ENCODE measurements at regions not wholly inside any gene's neighbourhood (a gene's known extent, or its start where the extent isn't known, plus 50 kb on each side); places are given as distances from the start of the nearest gene placed in this dataset.

DNA sequence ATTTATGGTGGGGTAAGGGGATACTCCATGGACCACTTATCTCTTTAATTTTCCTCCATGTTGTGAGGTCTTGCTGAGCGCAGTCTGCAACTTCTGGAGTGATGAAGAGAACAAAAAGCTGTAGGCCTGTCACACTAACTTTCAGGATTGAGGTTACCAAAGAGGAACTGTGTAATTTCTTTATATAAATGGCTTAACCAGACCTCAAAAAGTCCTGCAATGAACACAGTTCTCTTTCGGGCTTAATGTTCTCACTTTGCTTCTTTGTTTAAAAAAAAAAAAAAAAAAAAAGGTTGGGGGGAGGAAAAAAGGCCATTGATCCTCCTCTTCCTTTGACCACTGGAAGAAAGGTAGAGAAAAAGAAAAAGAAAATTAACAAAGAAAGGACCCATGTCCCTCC lies 86.8 kb upstream of the SOX9 start:
- DNase-seq (ENCODE audit: low read depth), result no peak
- TF ChIP-seq, protein P1, sequence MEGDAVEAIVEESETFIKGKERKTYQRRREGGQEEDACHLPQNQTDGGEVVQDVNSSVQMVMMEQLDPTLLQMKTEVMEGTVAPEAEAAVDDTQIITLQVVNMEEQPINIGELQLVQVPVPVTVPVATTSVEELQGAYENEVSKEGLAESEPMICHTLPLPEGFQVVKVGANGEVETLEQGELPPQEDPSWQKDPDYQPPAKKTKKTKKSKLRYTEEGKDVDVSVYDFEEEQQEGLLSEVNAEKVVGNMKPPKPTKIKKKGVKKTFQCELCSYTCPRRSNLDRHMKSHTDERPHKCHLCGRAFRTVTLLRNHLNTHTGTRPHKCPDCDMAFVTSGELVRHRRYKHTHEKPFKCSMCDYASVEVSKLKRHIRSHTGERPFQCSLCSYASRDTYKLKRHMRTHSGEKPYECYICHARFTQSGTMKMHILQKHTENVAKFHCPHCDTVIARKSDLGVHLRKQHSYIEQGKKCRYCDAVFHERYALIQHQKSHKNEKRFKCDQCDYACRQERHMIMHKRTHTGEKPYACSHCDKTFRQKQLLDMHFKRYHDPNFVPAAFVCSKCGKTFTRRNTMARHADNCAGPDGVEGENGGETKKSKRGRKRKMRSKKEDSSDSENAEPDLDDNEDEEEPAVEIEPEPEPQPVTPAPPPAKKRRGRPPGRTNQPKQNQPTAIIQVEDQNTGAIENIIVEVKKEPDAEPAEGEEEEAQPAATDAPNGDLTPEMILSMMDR (IDR thresholded peaks at IDR 0.05; ENCODE audit: insufficient read depth, low read depth, low read length, missing control alignments), result no peak
- no peak overlapping the region for H3K4me3 ChIP-seq (ENCODE audit: low read length)

DNA sequence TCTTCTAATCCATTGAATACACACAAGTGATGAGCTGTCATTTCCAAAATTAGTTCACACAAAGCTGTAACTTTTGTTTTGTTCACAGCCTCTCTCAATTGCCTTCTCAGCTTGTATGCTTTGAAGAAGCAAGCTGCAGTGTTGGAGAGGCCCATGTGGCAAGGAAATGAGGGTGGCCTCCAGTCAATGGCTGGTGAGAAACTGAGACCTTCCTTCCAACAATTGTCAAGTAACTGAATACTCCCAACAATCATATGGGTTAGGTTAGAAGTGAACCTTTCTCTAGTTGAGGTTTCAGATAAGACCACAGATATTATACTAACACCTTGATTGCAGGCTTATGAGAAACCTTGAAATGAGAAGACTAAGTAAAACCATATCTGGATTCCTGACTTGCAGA lies 82.4 kb upstream of the SOX9 start:
- no peak overlapping the region for H3K4me3 ChIP-seq (ENCODE audit: low read length)
- DNase-seq (ENCODE audit: low read depth), result no peak
- TF ChIP-seq, protein P1 (IDR thresholded peaks at IDR 0.05; ENCODE audit: insufficient read depth, low read depth, low read length, missing control alignments), result no peak

DNA sequence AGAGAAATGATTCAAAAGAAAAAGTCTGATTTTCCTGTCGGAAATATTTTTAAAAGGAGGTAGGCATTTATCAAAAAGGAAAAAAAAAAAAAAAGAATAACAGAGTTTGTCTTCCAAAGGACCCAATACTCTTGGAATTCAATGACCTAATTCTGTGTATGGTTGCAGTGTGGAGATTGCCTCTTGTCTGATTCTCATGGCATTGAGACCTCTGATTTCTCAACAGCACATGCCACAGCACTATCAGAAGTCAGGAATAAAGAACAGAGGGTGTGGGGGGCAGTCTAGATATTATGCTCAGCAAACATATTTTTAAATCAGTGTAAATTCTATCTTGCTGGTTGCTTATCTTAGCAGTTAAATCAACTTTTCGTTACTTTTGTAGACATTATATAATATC lies 81.3 kb upstream of the SOX9 start:
- TF ChIP-seq, protein P1 (IDR thresholded peaks at IDR 0.05; ENCODE audit: insufficient read depth, low read depth, low read length, missing control alignments), result no peak
- H3K4me3 ChIP-seq (ENCODE audit: low read length), result no peak overlapping the region
- no peak for DNase-seq (ENCODE audit: low read depth)

DNA sequence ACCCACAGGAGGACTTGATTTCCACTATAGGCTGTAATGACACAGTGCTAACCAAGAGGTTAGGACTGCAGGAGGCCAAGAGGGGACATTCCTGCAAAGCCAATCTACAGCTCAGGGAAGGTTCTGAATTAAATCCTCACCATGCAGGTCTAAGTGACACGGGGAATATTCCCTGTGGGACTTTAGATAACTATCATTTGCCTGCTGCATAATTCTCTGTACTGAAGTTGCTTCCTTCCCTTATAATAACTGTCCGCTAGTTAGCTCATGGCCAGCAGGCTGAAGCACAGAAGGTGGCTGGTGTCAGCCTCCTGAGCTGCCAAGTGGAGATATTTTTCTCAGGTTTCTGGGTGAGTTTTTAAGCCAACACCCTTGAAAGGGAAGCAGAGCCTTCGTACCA lies 74.6 kb upstream of the SOX9 start:
- DNase-seq (ENCODE audit: low read depth), result no peak
- no peak overlapping the region for H3K4me3 ChIP-seq (ENCODE audit: low read length)
- TF ChIP-seq, protein P1 (IDR thresholded peaks at IDR 0.05; ENCODE audit: insufficient read depth, low read depth, low read length, missing control alignments), result no peak

DNA sequence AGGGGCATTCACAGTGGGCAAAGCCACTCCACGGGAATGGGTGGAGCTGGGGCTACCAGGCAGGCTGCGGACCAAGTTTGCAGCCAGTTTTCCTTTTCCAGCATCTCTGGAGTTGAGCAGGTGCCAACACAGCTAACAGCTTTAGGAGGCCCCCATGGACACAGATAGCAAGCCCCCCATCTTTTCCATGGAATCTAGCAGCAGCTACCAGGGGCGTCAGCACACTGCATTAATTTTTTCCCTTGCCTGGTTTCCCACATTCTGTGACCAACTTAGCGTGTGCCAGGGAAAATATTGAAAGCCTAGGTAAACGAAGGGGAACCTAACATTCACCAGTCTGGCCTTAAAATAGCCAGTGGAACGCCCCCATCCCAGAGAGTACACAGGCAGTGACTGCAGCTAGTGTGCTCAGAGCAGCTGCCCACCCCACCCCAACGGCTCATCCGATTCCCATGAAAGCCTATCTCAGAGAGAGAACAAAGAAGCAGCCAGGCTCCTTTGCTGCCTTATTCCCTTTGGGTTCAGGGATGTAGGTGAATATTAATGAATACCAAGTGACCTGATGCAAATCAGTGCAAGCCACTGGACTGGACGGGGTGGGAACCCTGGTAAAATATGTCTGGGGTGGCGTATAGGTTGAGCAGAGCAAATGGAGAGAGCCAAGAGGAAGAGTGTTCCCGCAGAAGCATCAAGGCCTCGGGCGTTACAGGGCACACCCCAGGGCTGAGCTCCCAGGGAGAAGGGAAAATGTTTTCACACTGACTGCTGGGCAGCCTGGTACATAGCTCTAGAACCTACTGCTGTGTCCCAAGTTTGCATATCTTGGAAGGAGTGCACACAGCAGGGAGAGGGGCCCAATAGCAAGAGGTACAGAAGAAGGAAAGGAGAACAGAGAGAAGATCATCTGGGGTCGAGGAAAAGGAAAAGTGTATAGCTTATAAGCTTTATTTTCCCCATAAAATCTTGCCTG lies 73.9 kb upstream of the SOX9 start:
- no peak overlapping the region for H3K4me3 ChIP-seq (ENCODE audit: low read length)
- TF ChIP-seq, protein P1 (IDR thresholded peaks at IDR 0.05; ENCODE audit: insufficient read depth, low read depth, low read length, missing control alignments), result no peak
- no peak for DNase-seq (ENCODE audit: low read depth)

DNA sequence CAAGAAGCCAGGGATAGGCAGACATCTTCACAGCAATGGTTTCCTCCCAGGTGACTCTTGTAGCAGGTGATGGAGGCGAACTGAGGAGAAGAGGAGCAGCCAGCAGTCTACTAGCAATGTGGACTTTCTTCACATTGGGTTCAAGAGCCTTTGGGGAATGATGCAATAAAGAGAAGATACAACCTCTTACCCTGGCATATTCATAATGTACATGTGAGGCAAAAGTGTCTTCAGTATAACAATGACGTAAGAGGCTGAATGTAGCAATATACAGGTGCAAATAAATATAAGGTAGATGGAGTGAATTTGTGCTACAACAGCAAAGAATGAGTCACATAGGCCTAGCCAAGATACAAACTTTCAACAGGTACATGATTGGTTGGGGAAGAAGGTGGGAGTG lies 70.9 kb upstream of the SOX9 start:
- TF ChIP-seq, protein P1 (IDR thresholded peaks at IDR 0.05; ENCODE audit: insufficient read depth, low read depth, low read length, missing control alignments), result no peak
- H3K4me3 ChIP-seq (ENCODE audit: low read length), result no peak overlapping the region
- DNase-seq (ENCODE audit: low read depth), result peak; percentile 42

DNA sequence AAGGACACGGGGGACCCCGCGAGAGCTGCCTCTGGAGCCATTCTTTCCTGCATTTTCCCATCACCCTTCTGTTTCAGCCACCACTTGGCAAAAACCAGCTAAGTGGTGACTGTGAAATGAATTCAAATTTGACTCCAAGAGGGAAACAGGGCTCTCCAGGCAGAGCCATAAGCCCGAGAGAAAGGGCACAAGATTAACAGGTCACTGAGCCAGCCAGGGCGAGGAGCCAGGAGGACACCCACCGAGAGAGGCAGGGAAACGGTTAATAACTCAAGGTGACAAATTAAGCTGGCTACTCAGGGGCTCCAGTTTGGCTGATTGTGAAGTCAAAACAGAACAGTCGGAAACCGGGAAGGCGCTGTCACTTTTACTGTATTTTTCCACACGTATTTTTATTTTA lies 67.8 kb upstream of the SOX9 start:
- TF ChIP-seq, protein P1 (IDR thresholded peaks at IDR 0.05; ENCODE audit: insufficient read depth, low read depth, low read length, missing control alignments), result no peak
- no peak overlapping the region for H3K4me3 ChIP-seq (ENCODE audit: low read length)
- no peak for DNase-seq (ENCODE audit: low read depth)
